Stimulated activated CD4-positive, alpha-beta T cell treated with anti-CD3 and anti-CD28 coated beads, TNF-alpha, amount 100 ng/mL, for 48 hours (primary cell): ENCODE measurements at regions not wholly inside any gene's neighbourhood (a gene's known extent, or its start where the extent isn't known, plus 50 kb on each side); places are given as distances from the start of the nearest gene placed in this dataset.
A peak's percentile ranks its signal among the peaks of the same experiment; 100 is the strongest.
"Not testable (repeated sequence)": the region's sequence is repeated elsewhere in the genome, so short reads cannot be mapped to it uniquely, and the experiment has no call there.

ENCODE experiments used
- DNase-seq, 3 donors: peaks; one replicate each; pipeline ENCODE4 v3.0.0-alpha.2; 2020; ENCODE audit warnings: low read depth in 3 of 3

DNA sequence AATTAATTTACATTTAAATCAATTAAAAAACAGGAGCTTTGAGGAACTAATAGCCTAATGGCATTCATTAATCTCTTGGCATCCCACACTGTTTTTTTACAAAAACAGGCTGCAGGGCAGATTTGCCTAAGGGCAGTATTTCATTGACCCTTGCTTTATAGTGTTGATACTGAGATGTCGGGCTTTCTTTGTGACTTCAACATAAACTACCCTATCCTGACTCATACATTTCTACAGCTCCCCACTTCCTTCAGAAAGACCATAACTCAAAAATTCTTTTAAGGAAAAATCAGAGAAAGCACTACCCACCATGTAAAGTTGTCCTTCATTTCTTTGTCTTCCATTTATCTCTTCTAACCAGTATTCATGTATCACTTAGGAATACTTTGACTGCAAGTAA is 92.2 kb upstream of the NT5E start:
- DNase-seq: no peak

DNA sequence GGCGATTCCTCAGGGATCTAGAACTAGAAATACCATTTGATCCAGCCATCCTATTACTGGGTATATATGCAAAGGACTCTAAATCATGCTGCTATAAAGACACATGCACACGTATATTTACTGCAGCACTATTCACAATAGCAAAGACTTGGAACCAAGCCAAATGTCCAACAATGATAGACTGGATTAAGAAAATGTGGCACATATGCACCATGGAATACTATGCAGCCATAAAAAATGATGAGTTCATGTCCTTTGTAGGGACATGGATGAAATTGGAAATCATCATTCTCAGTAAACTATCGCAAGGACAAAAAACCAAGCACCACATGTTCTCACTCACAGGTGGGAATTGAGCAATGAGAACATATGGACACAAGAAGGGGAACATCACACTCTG is 93.1 kb upstream of the NT5E start:
- DNase-seq: not testable (repeated sequence)

DNA sequence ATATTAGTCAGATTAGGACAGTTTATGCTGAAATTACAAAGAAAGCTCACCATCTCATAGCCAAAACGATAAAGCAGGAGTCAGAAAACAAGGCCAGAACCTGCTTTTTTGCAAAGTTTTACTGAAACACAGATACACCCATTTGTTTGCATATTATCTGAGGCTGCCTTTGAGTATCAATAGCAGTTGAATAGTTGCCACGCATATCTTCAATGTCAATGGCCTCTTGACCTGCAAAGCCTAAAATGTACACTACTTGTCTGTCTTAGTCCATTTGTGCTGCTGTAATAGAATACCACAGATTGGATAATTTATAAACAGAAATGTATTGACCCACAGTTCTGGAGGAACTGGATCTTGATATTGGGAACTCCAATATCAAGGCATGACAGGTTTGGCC is 94.1 kb upstream of the NT5E start:
- DNase-seq: no peak

DNA sequence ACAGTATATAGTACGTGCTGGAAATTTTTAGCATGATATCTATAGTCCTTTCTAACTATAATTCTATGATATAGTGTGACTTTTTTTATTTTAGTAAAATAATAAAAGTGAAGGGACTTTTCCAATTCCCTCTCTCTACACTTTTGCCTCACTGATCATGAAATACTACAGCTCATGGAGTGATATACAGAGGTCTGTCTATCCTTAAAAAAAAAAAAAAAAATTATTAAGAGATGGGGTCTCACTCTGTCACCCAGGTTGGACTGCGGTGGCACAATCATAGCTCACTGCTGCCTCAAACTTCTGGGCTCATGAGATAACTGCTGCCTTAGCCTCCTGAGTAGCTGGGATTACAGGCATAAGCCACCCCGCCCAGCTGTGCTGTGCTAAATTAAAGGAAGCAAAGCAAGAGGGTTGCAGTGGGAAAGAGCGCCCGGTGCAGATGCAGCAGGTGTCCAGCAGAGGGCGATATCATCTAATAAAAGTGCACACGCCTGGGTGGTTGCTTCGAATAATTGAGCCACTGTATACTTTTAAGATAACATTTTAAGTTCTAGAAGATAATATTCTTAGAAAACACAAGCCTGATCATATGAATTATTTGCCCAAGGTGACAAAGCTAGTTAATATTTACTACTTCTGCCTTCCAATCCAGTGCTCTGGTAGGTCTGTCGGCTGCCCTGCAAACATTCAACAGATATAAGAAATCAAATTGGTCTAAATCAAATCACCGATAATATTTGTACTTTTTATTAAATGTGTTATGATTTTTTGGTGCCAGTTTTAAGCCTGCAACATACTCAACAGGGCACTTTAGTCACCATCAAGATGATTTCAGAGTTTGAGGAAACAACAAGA is 94.9 kb upstream of the NT5E start:
- peak; percentile 15 to 52 (median 22) for DNase-seq

DNA sequence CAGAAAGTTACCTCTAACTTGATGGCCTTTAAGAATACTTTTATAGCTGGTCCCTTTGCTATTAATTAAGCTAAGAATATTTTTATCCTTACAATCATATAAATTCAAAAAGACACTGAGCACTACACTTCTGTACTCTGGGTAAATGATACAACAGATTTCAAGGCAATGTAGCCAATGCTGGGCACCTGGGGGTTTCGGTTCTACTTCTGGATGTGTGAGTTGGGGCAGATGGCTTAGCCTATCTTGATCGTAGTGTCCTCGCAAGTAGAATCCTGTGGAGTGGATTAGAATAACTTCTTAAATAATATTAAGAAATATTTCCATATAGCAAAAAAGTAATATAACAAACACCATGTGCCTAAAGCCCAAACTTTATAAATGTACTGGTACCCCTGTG is 96.9 kb upstream of the NT5E start:
- no peak for DNase-seq

GRCh38 chr6:85348643-85349042 is 101.2 kb upstream of the NT5E start:
- no peak for DNase-seq

- DNase-seq: no peak
Measured at GRCh38 chr6:85347812-85348211, 102.1 kb upstream of the NT5E start.

GRCh38 chr6:85346196-85346595 is 103.7 kb upstream of the NT5E start:
- DNase-seq: no peak

- no peak for DNase-seq
Measured at GRCh38 chr6:85344996-85345395, 104.9 kb upstream of the NT5E start.

DNA sequence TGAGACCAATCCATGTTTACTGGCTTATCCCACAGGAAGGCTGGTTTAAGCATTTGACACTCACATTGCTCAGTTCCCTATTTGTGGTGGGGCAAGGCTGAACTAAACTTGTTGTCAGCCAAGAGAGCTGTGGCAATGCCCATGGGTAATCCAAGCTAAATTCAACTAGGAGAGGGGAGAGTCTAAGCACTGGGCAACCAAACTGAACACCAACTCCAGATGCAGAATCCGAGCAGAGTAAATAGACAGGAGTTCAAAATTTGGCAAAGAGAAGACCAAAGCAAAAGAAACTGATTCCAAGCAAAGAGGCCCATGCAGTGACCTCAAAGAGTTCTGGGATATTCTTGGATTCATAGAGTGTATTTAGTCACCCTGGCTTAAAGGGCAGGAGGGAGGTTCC is 106.5 kb upstream of the NT5E start:
- DNase-seq: no peak

- DNase-seq: no peak
Measured at GRCh38 chr6:85329196-85329595, 120.7 kb upstream of the NT5E start.

DNA sequence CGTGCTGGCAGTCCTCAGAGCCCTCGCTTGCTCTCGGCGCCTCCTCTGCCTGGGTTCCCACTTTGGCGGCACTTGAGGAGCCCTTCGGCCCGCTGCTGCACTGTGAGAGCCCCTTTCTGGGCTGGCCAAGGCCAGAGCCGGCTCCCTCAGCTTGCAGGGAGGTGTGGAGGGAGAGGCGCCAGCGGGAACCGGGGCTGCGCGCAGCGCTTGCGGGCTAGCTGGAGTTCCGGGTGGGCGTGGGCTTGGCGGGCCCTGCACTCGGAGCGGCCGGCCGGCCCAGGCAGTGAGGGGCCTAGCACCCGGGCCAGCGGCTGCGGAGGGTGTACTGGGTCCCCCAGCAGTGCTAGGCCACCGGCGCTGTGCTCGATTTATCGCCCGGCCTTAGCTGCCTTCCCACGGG is 124.1 kb upstream of the NT5E start:
- DNase-seq: not testable (repeated sequence)

DNA sequence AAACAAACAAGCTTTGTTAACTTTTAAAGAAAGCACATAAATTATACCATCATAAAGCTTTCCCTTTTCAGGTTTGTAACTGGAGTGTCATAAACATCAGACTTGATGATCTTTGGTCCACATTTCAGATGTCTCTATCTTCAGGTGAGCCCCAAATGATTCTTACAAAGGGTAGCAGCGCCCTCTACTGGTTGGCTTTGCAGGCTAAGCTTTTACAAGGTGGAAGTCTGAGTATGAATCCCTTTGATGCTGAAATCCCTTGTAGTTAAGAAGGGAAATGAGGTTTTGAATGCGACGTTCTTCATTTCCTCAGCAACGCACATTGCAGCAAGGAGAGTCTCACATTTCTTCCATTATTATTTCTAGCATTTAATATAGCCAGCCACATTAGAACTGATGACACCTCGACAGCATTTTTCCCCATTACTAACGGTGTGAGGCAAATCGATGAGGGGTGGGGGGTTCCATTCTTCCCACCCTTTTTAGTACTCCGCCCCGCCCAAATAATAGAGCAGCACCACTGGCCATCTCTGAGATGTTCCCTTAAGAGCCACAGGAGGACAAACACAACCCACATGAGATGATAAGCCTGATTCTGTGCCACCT is 126.3 kb upstream of the NT5E start:
- peak; percentile 38 to 74 (median 64) for DNase-seq

GRCh38 chr6:85322446-85323105 is 127.3 kb upstream of the NT5E start:
- no peak for DNase-seq

DNA sequence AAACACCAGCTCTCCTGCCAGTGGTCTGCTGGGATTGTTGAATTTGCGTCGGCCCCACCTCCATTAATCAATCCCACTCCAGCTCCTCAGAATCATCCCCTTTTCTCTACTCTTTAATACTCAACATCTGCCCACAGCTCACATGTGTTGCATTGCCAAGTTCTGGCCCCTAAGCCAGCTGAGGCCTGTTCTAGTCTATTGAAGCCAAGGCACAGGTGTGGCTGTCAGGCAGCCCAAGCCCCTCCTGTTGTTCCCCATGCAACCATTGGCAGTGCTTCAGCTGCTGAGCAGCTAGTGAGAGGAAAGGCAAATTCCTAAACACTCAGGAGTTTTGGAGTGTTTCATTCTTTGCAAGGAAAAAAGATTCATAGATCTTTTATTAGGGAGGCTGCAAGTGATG is 128.0 kb upstream of the NT5E start:
- no peak for DNase-seq

DNA sequence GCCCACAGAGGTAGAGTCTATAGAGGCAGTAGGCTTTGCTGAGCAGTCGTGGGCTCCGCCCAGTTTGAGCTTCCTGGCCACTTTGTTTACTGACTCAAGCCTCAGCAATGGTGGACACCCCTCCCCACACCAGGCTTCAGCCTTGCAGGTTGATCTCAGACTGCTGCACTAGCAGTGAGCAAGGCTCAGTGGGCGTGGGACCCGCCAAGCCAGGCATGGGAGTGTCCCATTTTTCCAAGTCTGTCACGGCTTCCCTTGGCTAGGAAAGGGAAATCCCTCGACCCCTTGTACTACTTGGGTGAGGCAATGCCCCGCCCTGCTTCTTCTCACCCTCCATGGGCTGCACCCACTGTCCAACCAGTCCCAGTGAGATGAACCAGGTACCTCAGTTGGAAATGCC is 135.3 kb upstream of the NT5E start:
- no peak for DNase-seq

- no peak for DNase-seq
Measured at GRCh38 chr6:85300581-85300980, 149.3 kb upstream of the NT5E start.

- no peak for DNase-seq
Measured at GRCh38 chr6:85298553-85298952, 151.3 kb upstream of the NT5E start.

DNA sequence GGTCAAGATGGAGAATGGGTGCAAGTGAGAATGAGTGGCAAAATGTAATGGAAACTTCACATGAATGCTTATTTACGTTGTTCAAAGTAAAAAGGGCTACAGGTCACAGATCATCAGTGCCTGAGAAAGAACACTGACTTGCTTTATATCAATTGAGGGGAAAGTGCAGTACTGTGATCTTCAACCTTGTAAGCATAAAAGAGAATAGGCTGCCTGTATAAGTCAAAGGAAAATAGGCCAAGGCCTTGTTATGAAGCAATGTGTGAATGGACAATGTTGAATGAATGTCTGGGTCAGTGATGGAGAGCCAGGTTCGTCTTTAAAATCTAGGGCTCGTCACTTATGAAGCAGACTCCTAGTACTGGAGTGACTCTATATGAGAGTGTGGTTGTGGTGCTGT is 158.6 kb upstream of the NT5E start:
- DNase-seq: no peak

GRCh38 chr6:85287654-85288053 is 162.2 kb upstream of the NT5E start:
- no peak for DNase-seq

DNA sequence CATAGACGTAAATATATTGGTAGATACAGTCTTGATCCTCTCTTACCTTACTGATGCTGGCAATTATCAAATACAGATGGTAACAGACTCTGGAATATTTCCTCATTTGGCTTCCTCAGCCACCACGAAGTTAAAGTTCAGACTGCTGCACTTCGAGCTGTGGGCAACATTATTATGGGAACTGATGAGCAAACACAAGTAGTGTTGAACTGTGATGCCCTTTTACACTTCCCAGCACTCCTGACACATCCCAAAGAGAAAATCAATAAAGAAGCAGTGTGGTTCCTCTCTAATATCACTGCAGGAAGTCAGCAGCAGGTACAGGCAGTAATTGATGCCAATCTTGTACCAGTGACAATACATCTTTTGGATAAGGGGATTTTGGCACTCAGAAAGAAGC is 162.7 kb upstream of the NT5E start:
- no peak for DNase-seq

GRCh38 chr6:85286507-85286906 is 163.4 kb upstream of the NT5E start:
- not testable (repeated sequence) for DNase-seq

DNA sequence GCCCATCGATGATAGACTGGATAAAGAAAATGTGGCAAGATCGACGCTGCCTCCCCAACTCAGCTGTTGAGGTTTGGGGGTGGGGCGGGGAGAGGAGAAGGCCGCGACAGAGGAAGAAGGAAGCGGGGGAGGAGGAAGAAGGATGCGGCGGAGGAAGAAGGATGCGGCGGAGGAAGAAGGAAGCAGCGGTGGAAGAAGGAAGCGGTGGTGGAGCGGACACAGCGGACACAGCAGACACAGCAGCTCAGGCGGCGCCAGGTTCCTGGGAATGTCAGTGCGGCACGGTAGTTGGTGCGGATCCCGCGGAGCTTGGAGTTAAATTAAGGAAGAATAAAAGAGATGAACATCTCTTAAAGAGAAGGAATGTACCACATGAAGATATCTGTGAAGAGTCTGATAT is 163.9 kb upstream of the NT5E start:
- no peak for DNase-seq
